Neural cell (in vitro differentiated cells): ENCODE measurements at regions not wholly inside any gene's neighbourhood (a gene's known extent, or its start where the extent isn't known, plus 50 kb on each side); places are given as distances from the start of the nearest gene placed in this dataset.

Source experiments
- H2AFZ ChIP-seq: fragments of 200-600, 300-800 bp; sonication (generic), shearing (Covaris generic); 2 replicates; pipeline ENCODE4 v1.6.0; 2014; ENCODE audit warnings: low read depth, mild to moderate bottlenecking, antibody characterized with exemption, low read length, moderate library complexity
- H3F3A ChIP-seq: fragments of 200-600 bp; shearing (Covaris generic); 2 replicates; pipeline ENCODE4 v1.6.1; 2016; ENCODE audit warnings: mild to moderate bottlenecking, moderate library complexity, mixed read lengths, antibody characterized with exemption, low read length; ENCODE audit not compliant: insufficient read depth, poor library complexity, severe bottlenecking
- H3K27ac ChIP-seq: fragments of 200-600, 300-800 bp; sonication (generic), shearing (Covaris generic); 2 replicates; pipeline ENCODE4 v1.5.1; 2014; ENCODE audit warnings: mild to moderate bottlenecking, low read length, moderate library complexity
- H3K27me3 ChIP-seq: fragments of 300-800, 200-600 bp; sonication (generic), shearing (Covaris generic); 2 replicates; pipeline ENCODE4 v1.6.0; 2014; ENCODE audit warnings: mild to moderate bottlenecking, low read depth, low read length, moderate library complexity; ENCODE audit not compliant: insufficient read depth
- H3K36me3 ChIP-seq: fragments of 300-800, 200-600 bp; sonication (generic), shearing (Covaris generic); 2 replicates; pipeline ENCODE4 v1.5.1; 2014; ENCODE audit warnings: mild to moderate bottlenecking, antibody characterized with exemption, low read length, moderate library complexity; ENCODE audit not compliant: insufficient read depth
- H3K4me2 ChIP-seq: fragments of 300-800, 200-600 bp; sonication (generic), shearing (Covaris generic); 2 replicates; pipeline ENCODE4 v1.6.0; 2014; ENCODE audit warnings: mild to moderate bottlenecking, low read length
- H3K4me3 ChIP-seq: fragments of 300-800, 200-600 bp; sonication (generic), shearing (Covaris generic); 2 replicates; pipeline ENCODE4 v1.5.1; 2014; ENCODE audit warnings: mild to moderate bottlenecking, low read length, moderate library complexity
- H3K79me2 ChIP-seq: fragments of 200-600 bp; shearing (Covaris generic); replicated peaks from 2 replicates; pipeline ENCODE4 v1.6.0; 2014; ENCODE audit warnings: mild to moderate bottlenecking, low read length, moderate library complexity; ENCODE audit not compliant: insufficient read depth
- H3K9ac ChIP-seq: fragments of 300-800, 200-600 bp; sonication (generic), shearing (Covaris generic); 2 replicates; pipeline ENCODE4 v1.6.1; 2016; ENCODE audit warnings: mild to moderate bottlenecking, low read length, mixed read lengths
- H3K9me2 ChIP-seq: fragments of 200-600 bp; shearing (Covaris generic); 2 replicates; pipeline ENCODE4 v1.6.1; 2016; ENCODE audit warnings: mild to moderate bottlenecking, low read length, mixed read lengths; ENCODE audit not compliant: insufficient read depth
- H3K9me3 ChIP-seq: fragments of 200-600, 300-800 bp; sonication (generic), shearing (Covaris generic); 2 replicates; pipeline ENCODE4 v1.6.1; 2016; ENCODE audit warnings: mild to moderate bottlenecking, mixed run types, low read length, moderate library complexity, mixed read lengths
- H4K20me1 ChIP-seq: fragments of 200-600 bp; shearing (Covaris generic); 2 replicates; pipeline ENCODE4 v1.6.1; 2016; ENCODE audit warnings: mild to moderate bottlenecking, mixed run types; ENCODE audit not compliant: insufficient read depth
- EP300 ChIP-seq: fragments of 450-650 bp; conservative IDR thresholded peaks from 2 replicates; pipeline ENCODE4 v1.6.1; 2014; ENCODE audit warnings: antibody characterized with exemption, mild to moderate bottlenecking, moderate library complexity; ENCODE audit not compliant: poor library complexity, severe bottlenecking
- EZH2 ChIP-seq: fragments of 200-600, 300-800 bp; shearing (Covaris generic), sonication (generic); IDR thresholded peaks from 2 replicates; pipeline ENCODE4 v1.6.1; 2014; ENCODE audit warnings: antibody characterized with exemption, low read length, borderline replicate concordance, mild to moderate bottlenecking; ENCODE audit not compliant: insufficient read depth, poor library complexity, severe bottlenecking
- MXI1 ChIP-seq: fragments of 450-650 bp; conservative IDR thresholded peaks from 2 replicates; pipeline ENCODE4 v1.6.1; 2014; ENCODE audit warnings: antibody characterized with exemption, mild to moderate bottlenecking; ENCODE audit not compliant: poor library complexity, severe bottlenecking
- POLR2AphosphoS5 ChIP-seq: IDR thresholded peaks from 2 replicates; pipeline ENCODE4 v1.6.1; 2012
- RAD21 ChIP-seq: fragments of 450-650 bp; conservative IDR thresholded peaks from 2 replicates; pipeline ENCODE4 v1.6.1; 2014; ENCODE audit warnings: antibody characterized with exemption, mild to moderate bottlenecking, moderate library complexity
- SMC3 ChIP-seq: fragments of 450-650 bp; conservative IDR thresholded peaks from 2 replicates; pipeline ENCODE4 v1.6.1; 2014; ENCODE audit warnings: antibody characterized with exemption, mild to moderate bottlenecking, moderate library complexity; ENCODE audit not compliant: poor library complexity
- TAF1 ChIP-seq: IDR thresholded peaks from 2 replicates; pipeline ENCODE4 v1.6.1; 2012; ENCODE audit warnings: low read depth
- TF ChIP-seq, protein P1 (sequence below): IDR thresholded peaks from 2 replicates; pipeline ENCODE4 v1.6.1; 2012; ENCODE audit warnings: borderline replicate concordance
- TF ChIP-seq, protein P2 (sequence below): fragments of 450-650 bp; IDR thresholded peaks from 2 replicates; pipeline ENCODE4 v1.5.1; 2014; ENCODE audit warnings: antibody characterized with exemption, mild to moderate bottlenecking, moderate library complexity; ENCODE audit not compliant: poor library complexity, severe bottlenecking

- Histone ChIP-seq H3K9me3 (no peaks in the 10 kb centered on the region), H4K20me1 (no peaks in the 10 kb centered on the region), H3K36me3 (no peaks in the 10 kb centered on the region), H2AFZ (no peak overlapping the region), H3K79me2 (no peaks in the 10 kb centered on the region), H3K4me2 (no peak overlapping the region), H3K27ac (no peak overlapping the region), H3K9me2 (no peaks in the 10 kb centered on the region), H3F3A (no peaks in the 10 kb centered on the region), H3K9ac (no peak overlapping the region), H3K27me3 (no peaks in the 10 kb centered on the region), H3K4me3 (no peak overlapping the region)
- TF ChIP-seq POLR2AphosphoS5 (peak; percentile 44), MXI1 (no peak), TAF1 (no peak), SMC3 (no peak), EZH2 (no peak), EP300 (peak; percentile 25), RAD21 (no peak)
- TF ChIP-seq, protein P1, sequence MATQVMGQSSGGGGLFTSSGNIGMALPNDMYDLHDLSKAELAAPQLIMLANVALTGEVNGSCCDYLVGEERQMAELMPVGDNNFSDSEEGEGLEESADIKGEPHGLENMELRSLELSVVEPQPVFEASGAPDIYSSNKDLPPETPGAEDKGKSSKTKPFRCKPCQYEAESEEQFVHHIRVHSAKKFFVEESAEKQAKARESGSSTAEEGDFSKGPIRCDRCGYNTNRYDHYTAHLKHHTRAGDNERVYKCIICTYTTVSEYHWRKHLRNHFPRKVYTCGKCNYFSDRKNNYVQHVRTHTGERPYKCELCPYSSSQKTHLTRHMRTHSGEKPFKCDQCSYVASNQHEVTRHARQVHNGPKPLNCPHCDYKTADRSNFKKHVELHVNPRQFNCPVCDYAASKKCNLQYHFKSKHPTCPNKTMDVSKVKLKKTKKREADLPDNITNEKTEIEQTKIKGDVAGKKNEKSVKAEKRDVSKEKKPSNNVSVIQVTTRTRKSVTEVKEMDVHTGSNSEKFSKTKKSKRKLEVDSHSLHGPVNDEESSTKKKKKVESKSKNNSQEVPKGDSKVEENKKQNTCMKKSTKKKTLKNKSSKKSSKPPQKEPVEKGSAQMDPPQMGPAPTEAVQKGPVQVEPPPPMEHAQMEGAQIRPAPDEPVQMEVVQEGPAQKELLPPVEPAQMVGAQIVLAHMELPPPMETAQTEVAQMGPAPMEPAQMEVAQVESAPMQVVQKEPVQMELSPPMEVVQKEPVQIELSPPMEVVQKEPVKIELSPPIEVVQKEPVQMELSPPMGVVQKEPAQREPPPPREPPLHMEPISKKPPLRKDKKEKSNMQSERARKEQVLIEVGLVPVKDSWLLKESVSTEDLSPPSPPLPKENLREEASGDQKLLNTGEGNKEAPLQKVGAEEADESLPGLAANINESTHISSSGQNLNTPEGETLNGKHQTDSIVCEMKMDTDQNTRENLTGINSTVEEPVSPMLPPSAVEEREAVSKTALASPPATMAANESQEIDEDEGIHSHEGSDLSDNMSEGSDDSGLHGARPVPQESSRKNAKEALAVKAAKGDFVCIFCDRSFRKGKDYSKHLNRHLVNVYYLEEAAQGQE = no peak
- TF ChIP-seq, protein P2, sequence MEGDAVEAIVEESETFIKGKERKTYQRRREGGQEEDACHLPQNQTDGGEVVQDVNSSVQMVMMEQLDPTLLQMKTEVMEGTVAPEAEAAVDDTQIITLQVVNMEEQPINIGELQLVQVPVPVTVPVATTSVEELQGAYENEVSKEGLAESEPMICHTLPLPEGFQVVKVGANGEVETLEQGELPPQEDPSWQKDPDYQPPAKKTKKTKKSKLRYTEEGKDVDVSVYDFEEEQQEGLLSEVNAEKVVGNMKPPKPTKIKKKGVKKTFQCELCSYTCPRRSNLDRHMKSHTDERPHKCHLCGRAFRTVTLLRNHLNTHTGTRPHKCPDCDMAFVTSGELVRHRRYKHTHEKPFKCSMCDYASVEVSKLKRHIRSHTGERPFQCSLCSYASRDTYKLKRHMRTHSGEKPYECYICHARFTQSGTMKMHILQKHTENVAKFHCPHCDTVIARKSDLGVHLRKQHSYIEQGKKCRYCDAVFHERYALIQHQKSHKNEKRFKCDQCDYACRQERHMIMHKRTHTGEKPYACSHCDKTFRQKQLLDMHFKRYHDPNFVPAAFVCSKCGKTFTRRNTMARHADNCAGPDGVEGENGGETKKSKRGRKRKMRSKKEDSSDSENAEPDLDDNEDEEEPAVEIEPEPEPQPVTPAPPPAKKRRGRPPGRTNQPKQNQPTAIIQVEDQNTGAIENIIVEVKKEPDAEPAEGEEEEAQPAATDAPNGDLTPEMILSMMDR = no peak
These were observed 460.8 kb downstream of the TBC1D4 start for GRCh38 chr13:75021151-75021550.

- Histone ChIP-seq H3K27me3 (no peaks in the 10 kb centered on the region), H3K9me2 (no peaks in the 10 kb centered on the region), H3K27ac (no peak overlapping the region), H4K20me1 (no peaks in the 10 kb centered on the region), H3K4me3 (no peak overlapping the region), H3K4me2 (no peak overlapping the region), H2AFZ (no peak overlapping the region), H3K9me3 (no peaks in the 10 kb centered on the region), H3K9ac (no peak overlapping the region), H3K36me3 (no peaks in the 10 kb centered on the region), H3K79me2 (no peaks in the 10 kb centered on the region), H3F3A (no peaks in the 10 kb centered on the region)
- TF ChIP-seq EP300 (no peak), RAD21 (no peak), POLR2AphosphoS5 (no peak), TAF1 (no peak), EZH2 (no peak)
These were observed 465.7 kb downstream of the TBC1D4 start for GRCh38 chr13:75016225-75016624.

DNA sequence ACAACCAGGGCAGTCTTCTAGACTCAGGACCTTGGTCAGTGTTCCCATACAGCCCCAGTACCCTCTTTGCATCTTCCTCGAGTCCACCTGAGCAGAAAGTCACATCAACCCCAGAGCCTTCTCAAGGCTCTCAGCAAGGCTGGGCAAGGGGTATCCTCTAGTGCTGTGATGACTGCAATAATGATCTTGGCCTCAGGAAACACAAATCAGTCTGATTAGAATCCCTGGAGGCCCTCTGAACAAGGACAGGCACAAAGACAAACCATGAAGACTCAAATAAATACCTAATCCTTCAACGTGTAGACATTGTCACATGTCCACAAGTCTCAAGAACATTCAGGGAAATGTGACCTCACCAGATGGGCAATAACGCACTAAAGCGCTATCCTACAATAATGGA lies 468.2 kb downstream of the TBC1D4 start:
- no peaks in the 10 kb centered on the region for H3K9me2 ChIP-seq
- no peak overlapping the region for H3K27ac ChIP-seq
- H3K79me2 ChIP-seq = no peaks in the 10 kb centered on the region
- no peaks in the 10 kb centered on the region for H3K27me3 ChIP-seq
- H3K9ac ChIP-seq = no peak overlapping the region
- H3F3A ChIP-seq = no peaks in the 10 kb centered on the region
- H3K36me3 ChIP-seq = no peaks in the 10 kb centered on the region
- no peak overlapping the region for H3K4me3 ChIP-seq
- H3K4me2 ChIP-seq = no peak overlapping the region
- TF ChIP-seq, protein P2 = no peak
- TF ChIP-seq SMC3 (no peak), POLR2AphosphoS5 (no peak), RAD21 (no peak), MXI1 (no peak), EP300 (no peak), TAF1 (no peak), EZH2 (no peak)
- TF ChIP-seq, protein P1 = no peak
- no peak overlapping the region for H2AFZ ChIP-seq
- no peaks in the 10 kb centered on the region for H3K9me3 ChIP-seq
- no peaks in the 10 kb centered on the region for H4K20me1 ChIP-seq
